OCI-M2 (cell line): ENCODE measurements at regions not wholly inside any gene's neighbourhood (a gene's known extent, or its start where the extent isn't known, plus 50 kb on each side); places are given as distances from the start of the nearest gene placed in this dataset.

ENCODE experiments used
- DNase-seq: peaks from one replicate; lab custom pipeline; 2025; ENCODE audit not compliant: unreplicated experiment; lab: John Stamatoyannopoulos, UW

DNA sequence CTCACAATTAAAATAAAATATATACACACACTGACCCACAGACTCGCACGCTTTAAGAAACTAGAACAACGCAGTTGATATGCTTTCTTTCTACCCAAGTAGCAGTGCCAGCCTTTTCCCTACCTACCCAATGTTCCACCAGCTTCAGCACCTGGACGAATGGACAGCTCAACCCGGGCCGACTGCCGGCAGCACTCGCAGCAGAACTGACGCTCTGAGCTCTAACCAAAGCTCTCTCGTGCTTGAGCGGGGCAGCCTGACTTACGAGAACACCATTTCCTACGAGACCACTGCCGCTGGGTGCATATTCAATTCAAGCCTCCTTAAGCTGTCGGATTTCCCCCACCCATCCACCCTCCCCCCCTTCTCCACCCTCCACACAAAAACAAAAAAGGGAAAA lies 127.4 kb upstream of the DPYD start:
- DNase-seq = no peak

- DNase-seq = no peak
Observed at GRCh38 chr1:98047171-98047570, 126.3 kb upstream of the DPYD start.

DNA sequence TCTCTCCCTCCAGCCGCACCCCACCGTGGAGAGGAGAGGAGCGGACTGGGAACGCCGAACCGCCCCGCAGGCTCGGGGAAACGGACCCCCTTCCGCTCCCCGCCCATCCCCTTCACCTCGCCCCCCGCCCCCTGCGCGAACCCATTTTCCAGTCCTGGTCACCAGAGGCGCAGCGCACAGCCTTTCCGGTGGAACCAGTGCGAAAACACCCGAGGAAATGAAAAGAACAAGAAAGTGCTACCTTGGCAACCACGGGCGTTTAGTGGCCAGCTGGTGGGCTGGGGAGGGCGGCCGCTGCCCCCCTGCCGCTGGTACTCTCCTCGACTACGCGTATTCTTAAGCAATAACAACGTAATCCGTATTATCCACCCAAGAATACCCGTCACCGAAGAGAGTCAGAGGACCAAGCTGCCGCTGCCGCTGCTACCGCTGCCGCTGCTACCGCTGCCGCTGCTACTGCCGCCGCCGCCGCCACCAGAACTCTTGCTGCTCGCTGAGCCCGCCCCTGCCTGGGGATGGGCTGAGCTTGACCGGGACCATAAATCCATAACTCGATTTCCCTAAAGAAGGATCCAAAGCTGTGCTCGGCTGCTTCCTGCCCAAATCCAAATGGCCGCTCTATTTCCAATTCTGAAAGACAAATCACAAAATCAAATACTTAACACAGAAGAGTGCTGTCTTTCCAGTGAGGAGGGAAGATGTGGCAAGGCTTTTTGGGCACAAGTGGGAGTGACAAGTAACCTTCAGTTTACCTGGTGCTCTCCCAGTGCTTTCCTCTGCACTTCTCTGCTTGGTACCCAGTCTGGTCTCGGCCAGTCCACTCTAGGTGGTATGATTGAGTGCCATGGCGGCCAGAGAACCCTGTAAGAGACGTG lies 125.2 kb upstream of the DPYD start:
- no peak for DNase-seq

DNA sequence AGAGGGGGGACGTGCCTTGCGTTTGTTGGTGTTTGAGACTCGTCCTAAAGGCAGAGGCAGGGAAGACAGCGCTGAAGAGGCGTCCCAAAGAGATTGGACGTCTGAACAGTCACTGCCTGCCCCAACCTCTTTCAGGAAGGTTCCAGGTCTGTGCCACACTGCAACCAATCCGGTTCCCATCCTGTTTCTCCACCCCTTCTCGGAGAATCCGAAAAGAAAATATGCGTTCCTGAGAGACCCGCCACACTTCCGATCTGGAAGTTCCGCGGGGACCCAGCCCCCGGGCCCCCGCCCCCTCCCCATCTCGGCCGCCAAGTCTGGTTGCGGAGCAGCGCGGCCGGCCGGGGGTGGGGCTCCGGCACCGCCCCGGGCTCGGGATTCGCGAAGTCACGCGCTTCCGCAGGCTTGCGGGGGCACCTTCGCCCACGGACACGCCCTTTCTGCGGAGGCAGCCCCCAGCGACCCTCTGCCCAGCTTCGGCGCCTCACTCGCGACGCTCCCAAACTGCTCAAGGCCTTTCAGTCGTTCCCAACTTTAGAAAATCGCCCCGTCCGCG lies 124.5 kb upstream of the DPYD start:
- DNase-seq = no peak

DNA sequence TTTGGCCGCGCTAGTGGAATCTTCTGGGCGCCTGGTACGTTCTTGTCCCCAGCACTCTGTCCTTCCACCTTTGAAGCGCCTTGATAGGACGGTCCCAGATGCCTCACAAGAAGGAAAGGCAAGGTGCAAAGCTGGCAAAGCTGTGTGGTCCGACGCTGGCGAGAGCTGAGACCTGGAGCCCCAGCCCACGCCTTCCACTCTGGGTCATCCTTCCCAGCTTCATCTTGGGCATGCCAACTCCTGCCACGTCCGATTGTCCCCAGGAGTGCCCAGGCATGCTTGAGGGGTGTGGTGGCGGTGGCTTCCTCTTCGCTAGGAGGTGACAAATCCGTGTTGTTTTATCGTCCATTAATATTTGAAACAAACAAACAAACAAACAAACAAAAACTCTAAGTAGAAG lies 123.9 kb upstream of the DPYD start:
- no peak for DNase-seq

DNA sequence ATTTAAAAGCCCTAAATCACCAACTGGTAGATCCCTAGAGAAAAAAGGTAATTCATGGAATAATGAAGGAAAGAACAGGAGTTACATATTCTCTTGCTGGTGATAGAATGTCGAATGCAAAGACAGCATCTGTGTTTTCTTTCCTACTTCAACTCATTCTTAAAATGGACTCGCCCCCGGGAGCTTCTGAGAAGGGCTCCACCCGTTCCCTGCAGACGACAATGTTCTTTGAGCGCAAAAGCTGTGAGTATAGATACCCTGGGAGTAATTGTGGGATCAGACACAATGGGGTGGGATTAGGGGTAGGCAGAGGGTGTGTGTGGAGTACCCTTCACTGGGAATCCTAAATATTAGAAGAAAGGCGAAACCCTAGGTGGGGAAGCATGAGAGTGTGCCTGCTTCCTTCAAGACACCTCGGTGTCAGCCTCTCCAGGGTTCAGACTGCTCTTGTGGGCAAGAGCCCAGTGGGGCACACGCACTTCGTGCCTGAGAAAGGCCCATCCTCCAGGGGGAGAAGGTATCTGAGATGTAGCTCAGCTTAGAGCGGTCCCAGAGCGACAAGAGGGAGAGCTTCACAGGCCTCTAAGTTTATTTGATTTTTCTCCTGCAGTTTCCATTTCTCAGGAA lies 123.3 kb upstream of the DPYD start:
- no peak for DNase-seq

DNA sequence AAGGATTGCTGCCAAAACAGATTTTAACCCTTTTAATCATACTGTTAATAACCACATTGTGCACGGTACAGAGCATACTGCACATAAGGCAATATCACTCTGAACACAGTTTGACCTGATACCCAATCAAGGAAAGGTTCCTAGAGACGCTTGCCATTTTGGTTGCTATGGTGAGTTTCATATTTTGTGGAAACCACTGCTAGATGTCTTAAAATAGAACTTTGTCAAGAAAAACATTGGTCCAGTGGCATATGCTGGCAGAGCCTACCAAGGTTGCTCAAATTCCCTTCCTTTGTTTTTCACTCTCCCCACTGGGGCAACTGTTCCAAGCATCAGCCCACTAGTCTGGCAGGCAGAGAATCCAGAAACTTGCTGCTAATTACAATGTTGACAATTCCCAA lies 114.8 kb upstream of the DPYD start:
- DNase-seq = no peak

GRCh38 chr1:98034505-98034904 lies 113.7 kb upstream of the DPYD start:
- DNase-seq = no peak

DNA sequence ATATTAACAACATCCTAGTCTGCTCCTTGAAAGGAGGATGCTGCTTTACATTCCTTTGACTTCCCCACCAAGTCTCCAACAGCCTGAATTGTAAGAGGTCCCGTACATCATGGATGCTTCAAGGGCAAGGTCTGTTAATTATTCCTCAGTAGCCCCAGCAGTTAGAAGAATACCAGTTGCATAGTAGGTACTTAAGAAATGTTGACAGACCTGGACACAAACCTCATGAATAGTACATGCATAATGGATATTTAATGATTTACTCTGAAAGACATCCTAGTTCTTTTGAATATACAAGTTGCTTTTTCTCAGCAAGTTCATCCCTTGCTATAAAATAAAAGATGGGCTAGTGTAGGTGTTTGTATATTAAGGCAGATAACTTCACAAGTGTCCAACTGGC lies 112.1 kb upstream of the DPYD start:
- no peak for DNase-seq

DNA sequence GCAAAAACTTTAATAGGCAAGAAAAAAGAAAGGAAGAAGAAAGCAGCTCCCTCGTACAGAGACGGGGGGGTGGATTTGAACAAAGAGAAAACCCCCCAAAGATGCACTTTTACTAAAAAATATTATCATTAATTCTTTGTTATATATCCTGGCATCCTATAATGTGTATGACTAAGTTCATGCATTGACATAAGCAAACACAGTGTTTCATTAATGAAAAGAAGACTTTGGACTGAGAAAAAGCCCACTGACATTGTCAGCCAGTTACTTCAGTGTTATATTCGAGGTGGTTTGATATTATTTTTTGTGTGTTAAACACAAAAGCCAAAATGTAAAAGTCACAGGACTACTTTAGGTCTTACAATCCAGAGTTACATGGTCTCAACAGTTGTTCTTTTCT lies 110.1 kb upstream of the DPYD start:
- DNase-seq = no peak

- no peak for DNase-seq
Observed at GRCh38 chr1:98030483-98030882, 109.6 kb upstream of the DPYD start.

- no peak for DNase-seq
Observed at GRCh38 chr1:98028800-98029199, 108.0 kb upstream of the DPYD start.

DNA sequence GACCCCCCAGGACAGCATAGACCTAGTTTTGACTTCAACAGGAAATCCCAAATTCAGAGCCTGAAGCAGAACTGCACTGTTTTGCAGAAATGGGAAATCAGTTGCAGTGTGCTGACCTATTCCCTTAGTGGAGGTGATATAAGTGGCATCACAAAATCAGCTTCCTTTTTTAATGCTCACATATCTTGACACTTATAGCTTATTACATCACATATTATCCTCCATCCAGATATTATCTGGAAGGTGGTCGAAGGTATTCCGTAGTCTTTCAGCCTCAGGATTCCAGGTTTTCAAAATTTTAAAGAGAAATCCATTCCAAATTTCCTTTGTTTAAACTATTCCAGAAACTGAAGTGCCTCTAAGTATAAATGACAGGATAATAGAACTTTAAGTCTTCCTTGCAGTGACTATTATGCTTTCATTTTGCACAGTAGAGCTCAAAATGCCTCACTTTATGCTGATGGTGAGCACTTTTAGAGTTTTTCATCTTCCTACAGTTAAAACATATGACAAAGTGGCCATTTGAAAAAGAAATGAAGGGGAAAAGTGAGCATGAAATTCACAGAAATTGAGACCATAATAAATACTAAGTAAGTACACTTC lies 106.4 kb upstream of the DPYD start:
- DNase-seq = no peak

DNA sequence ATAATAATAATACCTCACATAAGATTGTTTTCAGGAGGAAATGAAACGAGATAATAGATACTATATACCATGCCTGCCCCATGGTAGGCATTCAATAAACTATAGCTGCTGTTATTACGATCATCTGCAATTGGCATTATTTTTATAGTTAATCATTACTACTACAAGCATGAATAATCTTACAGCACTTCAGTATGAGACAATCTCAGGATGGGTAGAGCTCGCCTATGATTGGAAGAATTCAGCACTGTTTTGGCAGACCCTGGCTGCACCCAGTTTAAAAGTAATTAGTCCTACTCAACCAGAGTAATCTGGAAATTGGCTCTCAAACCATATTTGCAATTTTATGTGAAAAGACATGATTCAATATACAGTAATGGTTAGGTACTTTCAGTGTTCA lies 105.0 kb upstream of the DPYD start:
- DNase-seq = no peak

- DNase-seq = no peak
Observed at GRCh38 chr1:98021126-98021525, 100.3 kb upstream of the DPYD start.

GRCh38 chr1:98019747-98020146 lies 98.9 kb upstream of the DPYD start:
- DNase-seq = no peak

DNA sequence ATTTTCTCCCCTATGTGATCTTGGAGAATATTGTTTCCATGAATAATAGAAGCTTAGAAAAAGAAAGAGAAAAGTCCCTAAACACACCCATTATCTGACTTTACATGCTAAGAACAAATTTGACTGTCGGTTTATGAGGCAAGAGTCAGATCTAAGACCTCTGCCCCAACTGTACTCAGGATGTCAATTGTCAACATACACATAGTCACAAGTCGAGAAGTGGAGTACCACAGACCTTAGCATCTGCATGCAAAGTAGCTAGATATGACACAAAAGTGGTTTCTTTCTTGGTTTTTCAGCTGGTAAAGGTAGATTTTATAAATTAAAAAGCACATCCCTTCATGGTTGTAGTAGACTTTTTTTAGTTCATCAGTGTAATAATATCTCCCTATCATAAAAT lies 97.2 kb upstream of the DPYD start:
- no peak for DNase-seq

- DNase-seq = no peak
Observed at GRCh38 chr1:98017184-98017583, 96.3 kb upstream of the DPYD start.

DNA sequence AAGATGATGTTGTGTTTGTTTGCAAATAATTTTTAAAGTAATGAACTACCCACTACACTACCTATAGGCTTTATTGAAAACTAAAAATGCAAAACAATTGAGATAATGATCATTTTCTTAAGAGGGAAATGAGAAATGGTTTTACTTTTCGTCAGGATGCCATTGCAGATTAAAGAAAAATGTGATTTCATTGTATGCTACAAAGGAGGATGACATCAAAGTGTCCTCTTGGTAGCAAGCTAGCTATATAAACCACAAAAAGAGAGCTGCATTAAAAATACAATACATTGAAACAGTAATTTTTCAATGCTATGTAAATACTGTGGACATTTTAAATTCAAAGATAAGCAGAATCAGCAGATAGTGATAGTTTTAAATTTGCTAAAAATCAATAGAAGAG lies 87.5 kb upstream of the DPYD start:
- DNase-seq = no peak

DNA sequence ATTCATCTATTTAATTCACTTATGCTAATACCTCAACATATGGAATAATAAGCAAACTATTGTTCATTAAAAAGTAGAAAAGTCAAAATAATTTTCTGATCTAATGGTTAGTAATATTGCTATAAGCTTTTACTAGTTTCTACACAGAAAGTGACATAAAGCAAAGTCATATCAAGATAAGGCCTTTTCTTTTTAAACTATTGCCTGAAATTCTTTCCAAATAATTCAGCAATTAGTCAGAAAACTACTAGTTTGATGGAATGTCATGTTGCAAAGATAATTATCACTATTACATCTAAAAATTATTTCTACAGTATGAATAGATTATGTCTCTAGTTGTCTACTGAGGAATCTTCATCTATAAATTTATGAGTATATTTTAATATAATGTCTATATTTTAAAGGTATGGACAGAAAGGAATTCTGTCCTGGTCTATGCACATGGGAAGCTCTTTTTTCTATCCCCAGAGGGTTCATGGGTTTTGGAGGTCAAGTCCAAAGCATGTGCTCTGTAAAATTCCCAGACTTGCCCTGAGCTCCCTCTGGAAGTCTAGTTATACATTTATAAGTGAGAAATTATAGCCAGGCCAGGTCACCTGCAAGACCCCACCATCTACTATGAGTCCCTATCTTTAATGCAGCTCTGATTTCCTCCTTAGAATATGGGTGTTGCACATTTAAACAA lies 84.6 kb upstream of the DPYD start:
- DNase-seq = no peak

GRCh38 chr1:98003442-98003841 lies 82.6 kb upstream of the DPYD start:
- DNase-seq = no peak
